Hematopoietic multipotent progenitor cell treated with erythropoietin and hydrocortisone succinate and interleukin-3 and kit ligand, for 17 days (in vitro differentiated cells): ENCODE measurements at regions not wholly inside any gene's neighbourhood (a gene's known extent, or its start where the extent isn't known, plus 50 kb on each side); places are given as distances from the start of the nearest gene placed in this dataset.

ENCODE experiments used
- DNase-seq: peaks from one replicate; pipeline ENCODE4 v3.0.0-alpha.2; 2015; ENCODE audit warnings: low spot score

DNA sequence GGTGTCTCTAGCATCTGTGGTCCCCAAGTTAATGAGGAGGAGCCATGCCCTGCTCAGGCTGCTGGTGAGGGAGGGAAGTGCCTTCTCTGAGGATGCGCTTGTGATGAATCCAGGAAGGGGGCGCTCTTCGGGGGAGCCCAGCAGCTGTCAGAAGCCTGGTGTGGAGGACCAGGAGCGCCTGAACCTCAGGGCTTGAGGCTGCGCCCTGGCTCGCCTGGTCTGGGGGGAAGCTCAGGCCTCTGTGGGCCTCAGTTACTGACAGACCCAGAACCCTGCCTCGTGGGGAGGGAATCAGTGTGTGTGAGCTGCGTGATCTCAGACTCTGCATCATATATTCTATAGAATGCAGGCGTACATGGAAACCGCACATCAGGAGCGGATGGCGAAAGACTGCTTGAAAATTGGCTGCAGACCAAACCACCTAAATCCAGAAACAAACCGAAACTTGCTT is 126.1 kb downstream of the SEC14L1 start:
- no peak for DNase-seq

DNA sequence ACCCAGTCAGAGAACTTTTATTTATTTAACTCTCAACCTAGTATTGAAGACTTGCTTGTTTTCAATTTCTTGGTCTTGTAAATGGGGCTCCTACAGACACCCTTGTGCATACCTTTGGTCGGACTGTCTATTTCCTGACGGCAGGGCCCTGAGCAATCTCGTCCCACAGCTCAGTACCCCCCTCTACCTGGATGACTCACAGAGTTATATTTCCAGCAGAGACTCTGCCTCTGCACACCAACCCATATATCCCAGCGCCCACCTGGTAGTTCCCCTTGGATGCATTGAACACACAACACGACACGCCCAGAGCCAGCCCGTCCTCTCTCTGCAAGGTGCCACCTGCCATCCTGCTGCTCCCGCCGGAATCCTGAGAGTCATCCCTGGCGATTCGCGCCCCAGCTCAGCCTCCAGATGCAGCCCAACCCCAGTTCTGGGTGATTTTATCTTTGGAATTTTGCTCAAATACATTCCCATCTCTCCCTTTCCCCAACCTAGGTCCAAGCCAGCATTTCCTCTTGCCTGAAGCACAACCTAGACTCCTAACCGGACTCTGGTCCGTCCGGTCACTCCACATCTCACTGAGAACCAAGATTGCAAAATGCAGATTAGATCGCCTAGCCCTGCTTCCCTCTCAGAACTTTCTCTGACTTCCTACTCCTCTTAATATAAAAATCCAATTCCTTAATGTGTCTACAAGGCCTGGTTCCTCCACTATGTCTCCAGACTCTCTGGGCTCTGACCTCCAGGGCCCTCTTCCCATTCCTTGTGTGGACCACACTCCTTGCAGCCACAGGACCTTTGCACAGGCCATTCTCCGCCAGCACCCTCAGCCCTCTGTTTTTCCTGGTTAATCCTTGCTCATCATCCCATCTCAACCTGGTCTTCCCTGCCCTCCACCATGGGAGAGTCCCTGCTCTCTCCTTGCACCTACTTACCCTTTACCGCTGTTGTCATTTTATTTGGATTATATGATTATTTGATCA is 129.2 kb downstream of the SEC14L1 start:
- no peak for DNase-seq

GRCh38 chr17:77271411-77271810 is 130.6 kb downstream of the SEC14L1 start:
- no peak for DNase-seq

DNA sequence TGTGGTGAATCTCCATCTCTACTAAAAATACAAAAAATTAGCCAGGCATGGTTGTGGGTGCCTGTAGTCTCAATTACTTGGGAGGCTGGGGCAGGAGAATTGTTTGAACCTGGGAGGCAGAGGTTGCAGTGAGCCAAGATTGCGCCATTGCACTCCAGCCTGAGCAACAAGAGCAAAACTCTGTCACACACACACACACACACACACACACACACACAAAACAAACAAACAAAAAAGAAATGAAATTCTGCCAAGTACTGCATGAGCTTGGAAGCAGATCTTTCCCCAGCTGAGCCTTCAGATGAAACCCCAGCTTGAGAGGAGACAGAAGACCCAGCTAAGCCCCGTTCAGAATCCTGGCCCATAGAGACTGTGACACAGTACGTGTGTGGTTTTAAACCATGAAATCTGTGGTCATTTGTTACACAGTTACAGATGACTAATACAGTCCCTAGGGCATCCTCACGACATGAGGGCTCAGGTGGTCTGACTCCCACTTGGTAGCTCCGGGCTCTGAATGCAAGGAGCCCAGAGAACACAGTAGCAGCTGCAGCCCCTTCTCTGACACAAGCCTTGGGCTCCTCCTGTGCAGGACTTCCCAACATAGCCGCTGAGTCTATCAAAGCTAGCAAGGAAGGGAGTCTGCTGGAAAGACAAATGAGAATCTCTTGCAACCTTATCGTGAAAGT is 132.8 kb downstream of the SEC14L1 start:
- no peak for DNase-seq

DNA sequence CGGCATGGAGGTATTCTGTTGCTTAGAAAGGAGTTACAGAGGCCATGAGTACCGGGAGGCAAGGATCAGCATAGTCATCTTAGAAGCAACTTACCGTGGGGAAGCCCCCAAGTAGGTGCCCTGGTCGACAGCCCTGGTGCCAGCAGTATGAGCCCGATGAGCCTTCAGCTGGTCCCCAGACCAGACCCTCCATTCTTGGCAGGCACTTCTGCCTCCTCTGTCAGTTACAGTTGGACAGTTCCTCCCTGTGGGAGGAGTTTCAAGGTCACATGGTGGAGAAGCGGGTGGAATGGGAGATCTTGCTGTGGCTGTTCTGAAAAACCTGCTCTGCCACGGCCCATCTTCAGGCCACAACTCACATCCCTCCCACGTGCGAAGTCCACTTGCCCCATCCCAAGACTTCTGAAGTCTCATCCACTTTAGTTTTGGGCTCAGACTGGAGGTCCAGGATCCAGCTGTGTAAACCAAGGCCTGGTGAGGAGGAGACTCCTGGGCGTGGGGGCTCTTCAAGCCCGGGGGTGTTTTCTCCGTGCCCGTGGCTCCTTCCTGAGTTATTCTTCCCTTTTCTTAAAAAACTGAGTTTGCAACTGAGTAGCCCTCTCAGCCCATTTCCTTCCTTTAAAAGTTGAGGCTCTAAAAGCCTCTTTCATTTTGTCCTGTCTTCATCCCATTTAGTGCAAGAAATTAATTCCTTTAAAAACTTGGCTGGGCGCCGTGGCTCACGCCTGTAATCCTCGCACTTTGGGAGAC is 133.5 kb downstream of the SEC14L1 start:
- DNase-seq = no peak

DNA sequence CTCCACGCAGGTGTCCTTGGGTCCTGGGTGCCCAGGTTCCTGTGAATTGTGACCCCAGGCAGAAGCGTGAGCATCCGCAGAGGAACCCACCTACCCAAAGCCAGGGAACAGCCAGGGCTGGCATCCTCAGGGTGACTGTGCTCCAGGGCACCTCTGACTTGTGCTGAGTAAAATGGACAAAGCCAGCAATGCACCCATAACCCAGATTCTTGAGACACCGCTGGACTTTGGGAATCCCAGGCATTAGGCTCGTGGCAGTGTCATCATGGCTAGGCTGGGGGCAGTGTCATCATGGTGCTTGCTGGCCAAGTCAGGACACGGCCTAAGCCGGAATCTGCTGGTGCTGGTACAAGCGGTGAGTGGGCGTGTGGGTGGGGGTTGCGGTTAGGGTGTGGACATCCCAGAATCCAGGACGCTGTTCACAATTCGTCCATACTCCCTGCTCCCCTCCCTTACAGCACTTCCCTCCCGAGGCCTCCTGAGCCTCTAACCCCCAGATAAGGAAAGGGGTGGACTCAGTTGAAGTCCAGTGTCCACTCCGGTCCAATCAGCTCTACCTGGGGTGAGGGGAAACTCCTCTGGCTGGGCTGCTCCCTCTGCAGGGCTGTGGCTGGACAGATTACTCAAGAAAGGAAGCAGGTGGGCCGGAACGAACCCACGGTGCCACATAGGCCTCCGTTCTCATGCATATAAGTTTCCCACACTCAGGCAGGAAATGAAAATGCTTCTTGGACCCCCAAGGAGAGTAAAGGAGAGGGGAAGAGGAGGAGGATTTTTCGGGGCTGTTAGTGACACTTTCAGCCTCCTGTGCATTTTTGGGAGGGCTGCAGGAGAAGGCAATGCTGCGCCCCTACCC is 138.9 kb downstream of the SEC14L1 start:
- DNase-seq = no peak

DNA sequence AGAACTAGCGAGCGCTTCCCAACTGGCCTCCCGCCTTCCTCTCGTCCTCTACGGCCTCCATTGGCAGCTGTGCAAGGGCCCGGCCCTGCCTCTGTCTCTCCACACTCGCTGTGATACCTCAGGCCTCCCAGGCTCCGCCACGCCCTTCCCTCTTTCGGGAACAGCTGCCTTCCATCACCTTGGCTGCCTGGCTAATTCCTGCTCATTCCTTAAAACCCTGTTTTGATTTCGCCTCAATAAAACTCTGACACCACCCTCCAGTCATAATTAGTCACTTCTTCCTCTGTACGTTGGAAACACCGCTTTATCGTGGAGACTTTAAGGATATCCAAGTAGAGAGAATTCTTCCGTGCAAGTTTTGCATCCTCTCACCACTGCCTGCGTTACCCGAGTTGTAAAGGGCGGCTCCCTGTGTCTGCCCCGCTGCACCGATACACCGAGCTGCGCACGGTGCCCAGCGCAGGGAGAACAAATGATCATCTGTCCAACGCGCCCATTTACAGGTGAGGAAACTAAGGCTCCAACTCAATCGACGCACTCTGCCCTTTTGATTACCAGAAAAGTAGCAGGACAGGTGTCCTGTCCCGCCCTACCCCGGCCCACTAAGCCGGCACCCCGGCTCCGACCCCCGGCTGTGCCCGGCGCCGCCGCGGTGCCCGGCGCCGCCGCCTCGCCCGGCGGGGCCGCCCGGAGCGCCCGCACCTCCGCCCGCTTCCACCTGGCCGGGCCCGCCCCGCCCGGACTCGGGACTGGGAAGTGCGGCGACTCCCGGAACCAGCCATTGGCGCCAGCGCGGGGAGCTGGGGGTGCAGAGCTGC is 139.7 kb downstream of the SEC14L1 start:
- no peak for DNase-seq

- DNase-seq = no peak
Measured at GRCh38 chr17:77281122-77281903, 140.5 kb downstream of the SEC14L1 start.

DNA sequence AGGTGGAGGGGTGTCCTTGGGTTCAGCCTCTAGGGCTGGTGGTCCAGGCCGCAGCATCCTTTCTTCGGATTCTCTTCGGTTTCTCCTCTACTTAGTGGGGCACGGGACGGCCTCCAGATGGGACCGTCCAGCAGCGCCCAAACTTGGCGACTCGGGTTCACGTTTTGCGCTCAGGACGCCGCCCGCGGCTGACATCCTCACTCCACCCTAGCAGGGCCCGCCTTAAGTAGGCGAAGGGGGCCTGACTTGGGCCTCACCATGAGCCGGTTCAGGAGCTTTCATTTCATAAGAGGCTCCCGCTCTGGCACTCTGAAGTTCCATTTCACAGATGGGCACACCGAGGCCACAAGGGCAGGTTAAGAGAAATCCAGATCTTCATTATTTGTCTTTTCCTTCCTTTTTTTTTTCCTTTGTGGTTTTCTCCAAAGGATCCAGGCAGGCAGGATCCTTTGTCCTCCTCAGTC is 141.2 kb downstream of the SEC14L1 start:
- DNase-seq = no peak

GRCh38 chr17:77282524-77283515 is 142.1 kb downstream of the SEC14L1 start:
- no peak for DNase-seq

GRCh38 chr17:77284023-77284617 is 143.4 kb downstream of the SEC14L1 start:
- DNase-seq = no peak

GRCh38 chr17:77285594-77286390 is 145.0 kb downstream of the SEC14L1 start:
- DNase-seq = no peak

DNA sequence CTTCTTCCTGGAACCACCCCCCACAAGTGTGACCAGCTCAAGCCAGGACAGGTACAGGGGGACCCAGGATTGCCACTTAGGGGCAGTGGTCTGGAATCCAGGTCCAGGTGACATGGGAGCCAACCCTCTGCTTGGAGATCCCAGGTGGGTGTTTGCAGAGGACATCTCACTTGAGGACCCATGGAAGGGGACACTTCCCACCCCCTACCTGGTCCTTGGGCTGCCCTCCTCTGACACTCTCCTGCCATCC is 145.5 kb downstream of the SEC14L1 start:
- DNase-seq = no peak

DNA sequence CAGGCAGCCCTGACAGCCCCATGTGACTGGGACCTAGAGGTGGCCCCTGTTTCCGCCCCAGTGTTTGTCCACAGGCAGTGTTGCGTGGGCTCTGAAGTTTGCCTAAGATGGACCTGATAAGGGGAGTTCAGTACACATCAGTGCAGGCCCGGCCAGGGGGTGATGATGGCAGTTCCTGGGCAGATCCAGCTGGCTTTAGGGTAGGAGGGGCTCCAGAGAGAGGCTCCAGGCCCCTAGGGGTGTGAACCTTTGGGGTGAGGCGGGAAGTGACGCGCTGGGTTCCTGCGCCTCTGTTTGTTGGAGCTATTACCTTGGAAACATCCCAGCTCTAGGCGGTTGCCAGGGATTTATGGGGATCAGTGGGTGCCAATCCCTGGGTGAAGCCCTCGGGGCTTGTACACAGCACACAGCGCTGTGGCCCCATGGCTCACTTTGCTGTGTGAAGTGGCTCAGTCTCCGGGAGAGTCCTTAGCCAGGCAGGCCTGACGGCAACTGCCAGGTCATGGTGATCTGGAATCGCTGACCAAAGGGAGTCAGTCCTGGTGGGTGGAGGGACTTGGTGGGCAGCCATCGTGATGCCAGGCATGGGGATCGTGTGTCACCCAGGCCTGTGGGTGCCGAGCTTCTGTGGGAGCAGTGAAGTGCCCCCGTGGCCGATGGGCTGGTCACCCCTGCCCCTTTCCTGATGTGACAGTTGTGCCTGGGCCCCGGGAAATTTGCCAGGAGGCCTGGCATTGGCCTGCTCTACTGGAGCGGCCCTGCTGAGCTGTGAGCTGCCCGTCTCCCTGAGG is 146.1 kb downstream of the SEC14L1 start:
- DNase-seq = no peak

GRCh38 chr17:77287432-77288068 is 146.8 kb downstream of the SEC14L1 start:
- DNase-seq = no peak

DNA sequence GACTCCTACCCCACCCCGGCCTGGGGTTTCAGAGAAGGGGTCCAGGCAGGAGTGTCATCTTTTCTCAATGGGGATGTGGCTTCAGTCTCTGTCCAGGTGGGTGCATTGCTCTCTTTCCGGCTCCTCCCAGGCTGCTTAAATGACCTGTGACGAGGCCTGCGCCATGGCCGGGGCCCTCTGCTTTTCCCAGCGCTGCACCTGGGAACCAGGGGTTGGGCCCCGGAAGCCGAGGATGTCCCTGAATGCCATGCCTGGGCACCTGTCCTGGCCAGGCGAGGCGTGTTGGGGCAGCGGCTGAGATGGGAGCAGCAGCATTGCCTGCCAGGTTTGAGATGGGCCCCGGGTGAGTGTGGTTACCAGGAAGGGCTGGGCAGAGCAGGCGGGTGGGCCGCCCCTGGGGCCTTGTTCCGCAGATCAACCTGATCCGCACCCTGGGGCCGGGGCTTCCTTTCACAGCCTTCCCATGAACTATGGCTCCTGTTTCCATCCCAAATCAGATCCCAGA is 147.4 kb downstream of the SEC14L1 start:
- no peak for DNase-seq
